GM21786 (cell line): ENCODE measurements at regions not wholly inside any gene's neighbourhood (a gene's known extent, or its start where the extent isn't known, plus 50 kb on each side); places are given as distances from the start of the nearest gene placed in this dataset.
"Not testable (repeated sequence)": the region's sequence is repeated elsewhere in the genome, so short reads cannot be mapped to it uniquely, and the experiment has no call there.

Experiments
- ATAC-seq: cut with Tn5 transposase; IDR thresholded peaks from one replicate; pipeline ENCODE4 v1.9.1; 2021; ENCODE audit not compliant: unreplicated experiment

- ATAC-seq: not testable (repeated sequence)
Observed at GRCh38 chr7:150045596-150045995, 171.8 kb downstream of the ATP6V0E2 start.

GRCh38 chr7:150046290-150047194 is 172.8 kb downstream of the ATP6V0E2 start:
- ATAC-seq: not testable (repeated sequence)

GRCh38 chr7:150047329-150047728 is 173.6 kb downstream of the ATP6V0E2 start:
- not testable (repeated sequence) for ATAC-seq

GRCh38 chr7:150047772-150048171 is 174.0 kb downstream of the ATP6V0E2 start:
- not testable (repeated sequence) for ATAC-seq

DNA sequence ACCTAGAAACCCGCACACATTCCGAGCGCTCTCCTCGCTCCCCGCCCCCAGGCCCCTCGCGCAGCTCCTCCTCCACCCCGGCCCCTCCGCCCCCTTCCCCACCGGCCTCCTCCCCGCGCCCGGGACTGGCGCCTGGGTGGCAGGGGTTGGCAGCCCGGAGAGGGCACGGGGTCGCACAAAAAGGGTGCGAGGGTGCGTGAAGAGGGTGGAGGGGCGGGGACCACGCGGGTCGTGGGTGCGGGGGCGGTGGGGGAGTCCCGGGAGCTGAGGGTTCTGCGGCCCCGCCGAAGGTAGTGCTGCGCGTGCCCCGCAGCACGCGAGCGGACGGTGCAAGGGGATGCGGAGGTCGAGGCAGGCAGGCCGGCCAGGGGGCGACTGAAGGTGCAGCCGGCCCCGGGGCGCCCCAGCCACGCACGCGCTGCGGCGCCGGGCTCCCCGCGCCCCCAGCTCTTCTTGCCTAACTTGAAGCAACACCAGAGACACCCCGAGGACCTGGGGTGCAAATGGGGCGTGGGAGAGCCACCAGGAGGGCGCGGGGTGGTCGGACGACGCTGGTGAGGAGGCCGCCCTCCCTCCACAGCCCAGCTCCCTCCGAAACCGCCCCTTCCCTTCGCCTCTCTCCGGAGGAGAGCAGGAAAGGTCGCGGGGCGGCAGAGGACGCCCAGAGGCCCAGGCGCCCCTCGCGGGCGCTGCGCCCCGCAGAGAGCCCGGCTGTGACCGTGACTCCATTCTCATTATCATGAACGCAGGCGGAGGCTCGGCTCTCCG is 174.7 kb downstream of the ATP6V0E2 start:
- not testable (repeated sequence) for ATAC-seq

- ATAC-seq: not testable (repeated sequence)
Observed at GRCh38 chr7:150049012-150049655, 175.4 kb downstream of the ATP6V0E2 start.

DNA sequence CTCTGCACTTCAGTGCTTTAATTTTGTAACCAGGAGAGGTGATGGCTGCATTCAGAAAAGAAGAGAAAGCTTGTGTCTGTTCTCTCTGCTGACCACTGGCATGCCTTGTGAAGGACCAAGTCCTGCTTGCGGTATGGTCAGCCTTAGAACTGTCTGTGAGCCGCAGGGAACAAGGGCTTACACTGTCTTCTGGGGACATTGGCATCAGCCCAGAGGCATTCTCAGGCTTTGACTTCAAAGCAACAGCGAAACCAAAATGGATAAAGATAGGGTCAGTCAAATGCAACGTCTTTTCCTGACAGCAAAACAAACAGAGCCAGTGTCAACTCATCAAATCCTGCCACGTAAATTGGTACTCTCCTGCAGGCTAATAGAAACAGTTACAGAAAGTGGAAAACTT is 179.6 kb downstream of the ATP6V0E2 start:
- ATAC-seq: not testable (repeated sequence)

- ATAC-seq: not testable (repeated sequence)
Observed at GRCh38 chr7:150054242-150054641, 180.5 kb downstream of the ATP6V0E2 start.

DNA sequence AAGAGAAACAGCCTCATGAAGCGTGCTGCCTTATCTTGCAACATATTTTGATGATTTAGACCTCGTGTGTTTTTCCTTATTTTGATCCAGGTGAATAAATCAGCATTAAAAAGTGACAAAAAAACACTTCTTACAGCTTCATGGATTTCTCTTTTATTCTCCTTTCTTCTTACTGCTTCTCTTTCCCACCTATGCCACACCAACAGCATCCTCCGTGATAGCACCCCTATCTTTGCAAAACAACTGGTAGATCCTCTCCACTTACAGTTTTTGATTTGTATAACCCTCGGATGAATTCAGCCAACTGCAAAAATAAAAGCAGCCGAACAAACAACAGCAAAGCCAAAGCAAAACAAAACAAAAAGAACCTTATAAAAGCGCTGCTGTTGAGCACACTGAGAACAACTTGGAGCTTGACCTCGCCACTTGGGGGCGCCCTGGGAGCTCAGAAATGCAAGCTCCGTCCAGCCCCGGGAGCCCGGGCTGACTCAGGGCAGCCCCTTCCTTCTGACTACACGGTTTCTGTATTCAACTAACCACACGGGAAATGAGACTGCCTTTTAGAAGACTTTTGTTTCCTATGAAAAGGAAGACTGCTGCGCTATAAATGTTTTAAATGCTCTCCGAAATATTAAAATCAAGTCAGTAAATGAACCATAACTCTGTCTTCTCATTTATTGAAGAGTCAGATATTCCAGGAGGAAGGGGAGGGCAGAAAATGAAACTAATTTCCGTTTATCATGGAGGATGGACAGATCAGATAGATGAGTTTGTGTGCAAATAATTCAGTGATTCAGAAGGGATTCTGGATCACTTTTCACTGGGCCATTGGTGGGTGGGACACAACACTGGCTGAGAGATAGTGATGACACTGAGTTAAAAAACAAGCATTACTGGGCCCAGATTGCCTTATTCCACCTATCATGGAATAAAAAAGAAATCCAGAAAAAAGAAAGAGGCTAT is 186.8 kb downstream of the ATP6V0E2 start:
- peak; percentile 98 for ATAC-seq

DNA sequence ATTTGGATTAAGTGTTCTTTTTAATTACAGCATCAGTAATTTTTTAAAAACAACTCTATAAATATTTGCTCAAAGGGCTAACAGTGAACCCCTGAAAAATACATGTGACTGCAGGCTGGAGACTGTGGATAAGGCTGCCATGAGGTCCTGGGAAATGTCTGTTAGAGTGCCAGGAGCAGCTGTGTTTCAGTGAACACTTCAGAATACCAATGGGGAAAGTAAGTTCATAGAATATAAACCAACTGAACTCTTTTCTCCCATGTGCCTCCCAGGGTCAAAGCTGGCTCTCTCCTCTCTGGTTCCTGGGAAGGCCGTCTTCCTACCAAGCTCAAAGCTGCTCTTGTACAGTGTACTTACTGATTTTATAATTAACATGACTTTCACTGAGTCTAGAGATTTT is 189.4 kb downstream of the ATP6V0E2 start:
- ATAC-seq: not testable (repeated sequence)

GRCh38 chr7:150069555-150070313 is 196.0 kb downstream of the ATP6V0E2 start:
- not testable (repeated sequence) for ATAC-seq

GRCh38 chr7:150077543-150077942 is 203.8 kb downstream of the ATP6V0E2 start:
- ATAC-seq: not testable (repeated sequence)

DNA sequence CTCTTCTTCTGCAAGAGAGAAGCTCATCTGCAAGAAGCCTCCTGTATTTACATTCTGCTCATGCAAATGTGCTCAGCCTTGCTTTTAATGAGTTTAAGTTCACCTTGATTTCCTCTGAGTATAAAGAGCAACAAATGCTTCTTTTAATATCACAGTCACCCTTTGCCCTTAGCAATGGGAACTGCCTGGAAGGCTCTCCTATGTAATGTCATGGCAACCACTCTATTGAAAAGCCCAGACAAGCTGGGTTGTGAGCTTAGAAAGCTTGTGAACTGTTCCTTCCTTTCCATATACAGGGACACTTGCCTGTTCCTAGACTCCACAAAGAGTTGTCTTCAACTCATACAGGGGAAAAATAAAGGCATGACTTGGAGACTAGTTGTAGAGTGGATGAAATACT is 208.1 kb downstream of the ATP6V0E2 start:
- not testable (repeated sequence) for ATAC-seq

- ATAC-seq: not testable (repeated sequence)
Observed at GRCh38 chr7:150084724-150085123, 211.0 kb downstream of the ATP6V0E2 start.

GRCh38 chr7:150087478-150087877 is 213.7 kb downstream of the ATP6V0E2 start:
- ATAC-seq: not testable (repeated sequence)

DNA sequence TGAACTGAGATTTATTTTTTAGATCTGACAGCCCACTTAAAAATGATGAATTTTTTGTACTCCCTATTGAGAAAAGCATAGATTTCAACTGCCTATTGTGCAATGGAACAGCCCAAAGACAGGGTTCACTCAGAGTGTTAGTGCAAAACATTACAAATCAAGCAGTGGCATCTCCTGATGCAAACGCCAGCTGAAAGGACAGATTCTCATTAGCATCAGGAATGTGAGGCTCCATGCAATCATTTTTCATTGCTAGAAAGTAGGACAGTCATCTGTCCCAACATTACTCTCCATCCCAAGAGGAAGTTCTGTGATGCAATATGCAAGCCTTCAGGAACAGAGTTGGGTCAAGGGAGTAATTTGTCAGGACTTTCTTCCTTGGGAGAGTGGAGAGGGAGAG is 215.4 kb downstream of the ATP6V0E2 start:
- ATAC-seq: not testable (repeated sequence)

- not testable (repeated sequence) for ATAC-seq
Observed at GRCh38 chr7:150090776-150091175, 217.0 kb downstream of the ATP6V0E2 start.

DNA sequence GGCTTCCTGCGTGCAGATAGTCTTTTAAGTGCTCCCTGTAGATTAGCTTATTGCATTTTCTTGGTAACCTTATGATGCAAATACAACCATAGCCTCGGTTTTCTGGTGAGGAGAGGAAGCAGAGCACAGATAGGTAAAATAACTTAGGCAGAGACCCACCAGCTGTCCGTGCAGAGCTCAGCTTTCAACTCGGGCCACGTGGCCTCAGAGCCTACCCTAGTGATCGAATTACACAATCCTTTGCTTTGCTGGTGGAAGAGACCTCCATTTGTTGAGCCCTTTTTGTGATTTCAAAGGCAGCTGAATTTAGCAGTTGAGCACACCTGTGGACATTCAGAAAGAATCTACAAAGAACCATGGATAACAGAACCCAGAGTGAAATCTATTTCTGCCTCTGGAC is 220.1 kb downstream of the ATP6V0E2 start:
- ATAC-seq: not testable (repeated sequence)
